Glomerular endothelial cell (primary cell): ENCODE measurements at regions not wholly inside any gene's neighbourhood (a gene's known extent, or its start where the extent isn't known, plus 50 kb on each side); places are given as distances from the start of the nearest gene placed in this dataset.

Source experiments
- DNase-seq: peaks from one replicate; pipeline ENCODE4 v3.0.0-alpha.2; 2011; ENCODE audit warnings: low read depth, low spot score; ENCODE audit errors: extremely low read depth

GRCh38 chr2:121102941-121103340 lies 182.1 kb downstream of the TFCP2L1 start:
- no peak for DNase-seq

- DNase-seq = no peak
Observed at GRCh38 chr2:121103960-121104359, 181.0 kb downstream of the TFCP2L1 start.

DNA sequence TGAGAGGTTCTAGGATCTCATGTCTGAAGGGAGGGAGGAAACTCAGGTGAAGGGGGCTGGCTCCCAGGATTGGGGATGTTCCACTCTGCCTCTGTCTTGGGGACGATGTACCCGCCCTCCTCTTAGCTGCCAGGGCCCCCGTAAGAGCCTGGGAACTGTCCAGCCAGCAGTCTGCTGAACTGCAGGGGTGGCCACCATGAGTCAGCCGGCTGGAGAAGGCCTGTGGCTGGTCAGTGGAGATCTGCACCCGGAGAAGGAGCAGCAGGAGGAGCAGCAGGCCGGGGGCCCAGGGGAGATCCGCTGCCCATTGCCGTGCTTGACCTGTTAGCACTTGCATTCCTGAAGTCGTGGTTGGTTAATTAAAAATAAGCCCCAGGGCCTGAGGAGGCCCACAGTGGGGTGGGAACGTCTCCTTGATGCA lies 180.3 kb downstream of the TFCP2L1 start:
- DNase-seq = no peak

DNA sequence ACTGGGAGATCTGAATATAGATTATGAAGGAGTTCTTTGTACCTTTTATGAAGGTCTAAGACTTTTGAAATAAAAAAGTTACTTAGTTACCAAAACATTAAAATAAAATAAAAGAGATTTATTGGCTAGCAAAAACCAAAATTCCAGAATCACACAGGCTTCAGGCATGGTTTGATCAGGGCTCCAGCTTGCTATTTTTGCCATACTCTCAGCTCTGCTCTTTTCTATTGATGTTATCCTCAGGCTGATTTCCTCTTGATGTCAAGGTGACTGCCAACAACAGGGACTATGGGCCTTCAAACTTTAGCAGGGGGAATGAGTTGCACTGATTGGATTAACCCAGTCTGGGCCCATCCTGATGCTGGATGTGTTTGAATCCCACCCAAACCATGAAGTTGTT lies 174.1 kb downstream of the TFCP2L1 start:
- no peak for DNase-seq

DNA sequence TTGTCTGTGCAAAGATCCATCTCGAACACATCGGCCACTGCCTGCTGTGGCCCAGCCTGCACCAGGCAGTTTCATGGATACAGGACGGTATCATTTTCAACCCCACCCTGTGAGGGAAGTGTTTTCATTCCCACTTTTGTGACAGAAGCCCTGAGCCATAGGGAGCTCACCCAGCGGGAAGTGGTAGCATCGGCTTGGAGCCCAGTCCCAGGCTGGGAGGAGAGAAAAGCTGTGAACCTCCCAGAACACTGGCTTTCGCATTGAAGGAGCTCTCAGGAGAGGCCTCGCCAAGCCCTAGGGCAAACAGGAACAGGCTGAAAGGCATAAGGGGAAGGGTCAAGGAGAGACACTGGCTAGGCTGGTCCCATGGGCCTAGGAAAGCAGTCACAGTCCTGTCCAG lies 166.1 kb downstream of the TFCP2L1 start:
- DNase-seq = no peak

GRCh38 chr2:121120411-121120810 lies 164.6 kb downstream of the TFCP2L1 start:
- no peak for DNase-seq

DNA sequence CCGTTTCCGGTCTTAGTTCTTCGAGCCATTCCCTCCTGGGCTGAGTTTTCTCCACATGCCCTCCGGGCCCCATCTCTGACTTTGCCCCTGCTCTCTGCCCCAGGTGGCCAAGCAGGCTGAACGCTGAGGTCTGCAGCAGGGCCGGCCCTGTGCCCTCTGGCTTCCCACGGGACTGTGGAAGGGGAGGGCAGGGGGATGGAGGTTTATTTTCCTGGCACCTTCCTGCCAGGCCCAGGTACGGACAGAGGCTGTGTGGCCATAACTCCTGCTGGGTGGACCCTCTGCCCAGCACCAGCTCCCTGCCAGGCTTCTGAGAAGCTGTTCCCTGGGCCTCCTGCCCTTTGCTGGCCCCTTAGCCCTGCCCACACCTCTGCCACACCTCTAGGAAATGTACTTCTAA lies 164.0 kb downstream of the TFCP2L1 start:
- DNase-seq = no peak

GRCh38 chr2:121121661-121122060 lies 163.3 kb downstream of the TFCP2L1 start:
- no peak for DNase-seq

DNA sequence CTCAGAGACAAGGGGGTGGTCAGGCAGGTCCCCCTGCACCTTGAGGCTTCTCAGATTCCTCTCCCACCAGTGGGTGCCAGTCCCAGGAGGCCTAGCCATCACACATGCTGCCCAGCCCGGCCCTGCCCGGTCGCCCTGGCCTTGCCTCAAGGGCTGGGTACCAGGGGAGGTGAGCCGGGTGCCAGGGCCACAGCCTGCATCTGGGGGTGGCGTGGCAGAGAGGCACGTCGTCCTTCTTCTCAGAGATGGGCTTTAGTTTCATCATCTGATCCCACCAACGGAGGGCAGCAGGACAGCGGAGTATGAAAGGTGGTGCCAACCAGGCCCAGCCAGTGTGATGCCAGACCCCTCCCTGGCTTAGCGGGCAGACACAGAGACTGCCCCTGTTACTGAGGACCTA lies 161.7 kb downstream of the TFCP2L1 start:
- DNase-seq = no peak

GRCh38 chr2:121124330-121124729 lies 160.7 kb downstream of the TFCP2L1 start:
- DNase-seq = no peak

DNA sequence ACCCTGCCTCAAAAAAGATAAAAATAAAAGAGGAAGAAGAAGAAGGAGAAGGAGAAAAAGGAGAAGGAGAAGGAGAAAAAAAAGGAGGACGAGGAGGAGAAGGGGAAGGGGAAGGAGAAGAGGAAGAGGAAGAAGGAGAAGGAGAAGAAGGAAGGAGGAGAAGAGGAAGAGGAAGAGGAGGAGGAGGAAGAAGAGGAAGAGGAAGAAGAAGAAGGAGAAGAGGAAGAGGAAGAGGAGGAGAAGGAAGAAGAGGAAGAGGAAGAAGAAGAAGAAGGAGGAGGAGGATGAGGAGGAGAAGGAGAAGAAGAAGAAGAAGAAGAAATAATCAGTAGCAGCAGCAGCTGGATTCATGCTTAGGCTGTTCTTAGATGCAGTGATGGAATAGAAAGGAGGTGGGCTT lies 159.7 kb downstream of the TFCP2L1 start:
- DNase-seq = no peak

DNA sequence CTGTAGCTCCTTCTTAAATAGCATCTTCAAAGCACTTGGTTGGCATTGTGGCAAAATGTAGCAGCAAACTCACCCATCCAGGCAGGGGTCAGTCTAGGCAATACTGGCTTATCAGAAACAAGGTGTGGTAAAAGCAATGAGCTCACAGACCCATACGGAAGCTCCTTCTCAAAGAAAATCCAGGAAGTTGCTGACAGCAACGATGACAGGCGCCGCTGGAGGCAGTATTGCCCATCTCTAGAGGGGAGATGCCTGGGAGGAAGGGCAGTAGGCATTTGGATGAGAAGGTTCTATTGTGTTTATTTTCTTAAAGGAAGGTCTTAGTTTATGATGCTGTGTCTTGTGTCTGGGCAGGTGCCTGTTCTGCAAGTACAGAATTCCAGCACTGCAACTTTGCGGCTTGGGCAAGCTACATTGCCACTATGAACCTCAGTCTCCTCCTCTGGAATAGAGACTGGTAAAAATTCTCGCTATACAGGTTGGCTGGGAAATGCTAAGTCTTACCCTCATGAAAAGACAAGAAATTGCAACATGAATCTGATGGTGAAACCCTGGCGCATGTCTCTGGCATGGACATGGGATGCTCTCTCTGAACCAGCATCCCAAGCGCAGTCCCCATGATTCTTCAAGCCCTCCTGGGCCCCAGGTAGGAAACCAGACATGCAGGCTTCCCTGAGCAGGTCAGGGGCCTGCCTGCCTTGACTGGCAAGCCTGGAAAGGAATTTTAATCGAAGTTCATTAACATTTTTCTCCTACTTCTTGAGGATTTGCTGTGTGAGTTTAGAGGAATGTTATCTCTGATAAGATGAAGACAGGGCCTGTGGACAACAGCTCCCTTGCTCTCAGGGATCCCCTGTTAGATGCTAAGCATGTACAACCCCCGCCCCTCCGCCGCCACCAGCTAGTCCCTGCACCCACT lies 156.0 kb downstream of the TFCP2L1 start:
- no peak for DNase-seq

DNA sequence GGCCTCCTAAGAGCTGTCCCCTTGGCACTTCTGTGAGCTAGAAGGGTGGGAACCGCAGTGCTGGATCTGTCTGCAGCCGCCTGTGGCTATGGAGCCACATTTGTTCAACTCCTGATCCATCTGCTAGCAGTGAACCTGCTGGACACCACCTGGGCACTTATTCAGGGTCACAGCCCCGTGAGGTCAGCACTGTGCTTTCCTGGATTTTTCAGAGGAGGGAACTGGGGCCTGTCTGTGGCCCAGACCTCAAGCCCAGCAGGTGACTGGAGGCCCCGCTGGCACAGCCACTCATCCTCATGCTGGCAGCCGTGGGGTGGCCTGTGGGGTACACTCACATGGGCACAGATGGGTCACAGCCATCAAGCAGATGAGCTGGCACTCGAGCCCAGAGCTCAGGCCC lies 155.3 kb downstream of the TFCP2L1 start:
- no peak for DNase-seq

- DNase-seq = no peak
Observed at GRCh38 chr2:121130301-121130850, 154.6 kb downstream of the TFCP2L1 start.

- DNase-seq = no peak
Observed at GRCh38 chr2:121131375-121131774, 153.6 kb downstream of the TFCP2L1 start.

- no peak for DNase-seq
Observed at GRCh38 chr2:121132054-121132761, 152.8 kb downstream of the TFCP2L1 start.

GRCh38 chr2:121132762-121133107 lies 152.3 kb downstream of the TFCP2L1 start:
- DNase-seq = no peak

DNA sequence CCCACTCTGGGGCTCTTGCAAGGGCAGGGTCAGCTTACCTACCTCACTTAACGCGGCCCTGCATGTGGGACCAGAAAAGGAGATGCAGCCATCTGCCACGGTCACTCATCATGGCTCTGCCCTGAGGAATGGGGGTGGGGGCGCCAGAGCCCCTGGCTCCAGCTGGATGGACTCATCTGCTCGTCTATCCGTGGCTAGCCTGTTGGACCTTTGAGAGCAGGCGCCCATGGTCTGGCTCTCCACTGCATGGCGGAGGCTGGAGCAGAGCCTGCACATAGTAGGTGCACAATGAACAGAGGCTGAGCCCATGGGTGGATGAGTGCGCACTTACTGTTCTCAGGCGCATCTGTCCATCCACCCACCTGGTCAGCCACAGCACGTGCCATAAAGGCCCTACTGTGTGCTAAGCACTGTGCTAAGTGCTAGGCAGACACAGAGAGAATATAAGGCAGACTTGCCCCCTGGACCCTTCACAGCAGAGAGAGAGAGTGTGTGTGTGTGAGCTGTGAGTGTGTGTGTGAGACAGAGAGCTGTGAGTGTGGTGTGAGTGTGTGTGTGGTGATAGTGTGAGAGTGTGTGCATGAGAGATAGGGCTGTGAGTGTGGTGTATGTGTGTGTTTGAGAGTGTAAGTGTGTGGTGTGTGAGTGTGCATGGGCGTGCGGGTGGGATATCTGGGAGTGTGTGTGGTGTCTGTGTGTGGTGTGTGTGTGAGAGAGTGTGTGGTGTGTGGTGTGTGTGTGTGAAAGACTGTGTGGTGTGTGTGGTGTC lies 151.3 kb downstream of the TFCP2L1 start:
- no peak for DNase-seq

DNA sequence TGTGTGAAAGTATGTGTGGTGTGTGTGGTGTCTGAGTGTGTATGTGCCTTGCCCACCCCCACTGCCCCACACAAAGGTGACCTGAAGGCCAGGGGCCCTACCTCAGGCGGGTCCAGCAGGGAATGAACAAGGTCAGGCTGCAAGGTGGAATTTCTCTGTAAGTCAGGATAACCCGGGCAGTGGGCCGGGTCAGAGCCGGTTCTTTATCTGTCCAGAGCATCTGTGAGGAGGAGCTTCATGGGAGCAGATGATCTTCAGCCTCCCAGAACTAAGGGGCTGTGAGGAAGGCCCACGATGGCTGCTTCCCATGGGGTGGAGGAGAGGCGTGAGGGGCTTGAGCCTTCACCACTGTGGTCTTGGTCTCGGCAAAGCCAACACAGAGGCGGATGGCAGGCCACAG lies 150.3 kb downstream of the TFCP2L1 start:
- DNase-seq = no peak

- no peak for DNase-seq
Observed at GRCh38 chr2:121135168-121135853, 149.7 kb downstream of the TFCP2L1 start.

GRCh38 chr2:121136323-121136722 lies 148.7 kb downstream of the TFCP2L1 start:
- no peak for DNase-seq
